KMS-11 (cell line): ENCODE measurements at regions not wholly inside any gene's neighbourhood (a gene's known extent, or its start where the extent isn't known, plus 50 kb on each side); places are given as distances from the start of the nearest gene placed in this dataset.

ENCODE experiments used
- H2AFZ ChIP-seq: fragments of 200-600 bp; sonication (generic); 2 replicates; pipeline ENCODE4 v1.6.1; 2016; ENCODE audit warnings: antibody characterized with exemption, mixed run types, low read depth
- H3K27ac ChIP-seq: fragments of 200-600 bp; sonication (generic); 2 replicates; pipeline ENCODE4 v1.6.1; 2016; ENCODE audit warnings: mild to moderate bottlenecking, mixed run types
- H3K27me3 ChIP-seq: fragments of 200-600 bp; sonication (generic); 2 replicates; pipeline ENCODE4 v1.6.1; 2017; ENCODE audit warnings: mild to moderate bottlenecking, low read depth, mixed run types, moderate library complexity; ENCODE audit not compliant: insufficient read depth
- H3K36me3 ChIP-seq: fragments of 200-600 bp; sonication (generic); 2 replicates; pipeline ENCODE4 v1.6.1; 2017; ENCODE audit warnings: mild to moderate bottlenecking, mixed run types; ENCODE audit not compliant: insufficient read depth
- H3K4me1 ChIP-seq: fragments of 200-600 bp; sonication (generic); 2 replicates; pipeline ENCODE4 v1.6.1; 2016; ENCODE audit warnings: mild to moderate bottlenecking, low read depth, mixed run types; ENCODE audit not compliant: poor library complexity, severe bottlenecking
- H3K4me2 ChIP-seq: fragments of 200-600 bp; sonication (generic); 2 replicates; pipeline ENCODE4 v1.7.0; 2016; ENCODE audit warnings: mild to moderate bottlenecking, mixed run types
- H3K4me3 ChIP-seq: fragments of 200-600 bp; sonication (generic); IDR thresholded peaks from 2 replicates; pipeline ENCODE4 v1.6.1; 2017; ENCODE audit warnings: low read depth, low read length, mixed read lengths; ENCODE audit not compliant: insufficient read depth
- H3K79me2 ChIP-seq: fragments of 200-600 bp; sonication (generic); 2 replicates; pipeline ENCODE4 v1.6.1; 2016; ENCODE audit warnings: low read depth, mixed run types; ENCODE audit not compliant: insufficient read depth
- H3K9ac ChIP-seq: fragments of 200-600 bp; sonication (generic); 2 replicates; pipeline ENCODE4 v1.6.1; 2016; ENCODE audit warnings: mild to moderate bottlenecking, mixed run types
- H4K20me1 ChIP-seq: fragments of 200-600 bp; sonication (generic); 2 replicates; pipeline ENCODE4 v1.6.1; 2016; ENCODE audit warnings: mild to moderate bottlenecking, mixed run types; ENCODE audit not compliant: insufficient read depth
- CTCF ChIP-seq: fragments of 200-600 bp; sonication (generic); conservative IDR thresholded peaks from 2 replicates; pipeline ENCODE4 v1.6.1; 2017; ENCODE audit warnings: low read depth, mild to moderate bottlenecking, antibody characterized with exemption, low read length, moderate library complexity, mixed read lengths

- TF ChIP-seq CTCF, result no peak
- H3K79me2 ChIP-seq, result no peaks in the 10 kb centered on the region
- no peaks in the 10 kb centered on the region for H4K20me1 ChIP-seq
- H3K4me1 ChIP-seq, result no peaks in the 10 kb centered on the region
- H2AFZ ChIP-seq, result no peak overlapping the region
- no peaks in the 10 kb centered on the region for H3K36me3 ChIP-seq
- no peaks in the 10 kb centered on the region for H3K27me3 ChIP-seq
- no peak overlapping the region for H3K4me3 ChIP-seq
- no peak overlapping the region for H3K9ac ChIP-seq
- H3K27ac ChIP-seq, result no peak overlapping the region
- H3K4me2 ChIP-seq, result no peak overlapping the region
These were observed 156.1 kb upstream of the SMLR1 start for GRCh38 chr6:130671119-130671518.

- H3K4me2 ChIP-seq, result no peak overlapping the region
- no peaks in the 10 kb centered on the region for H3K27me3 ChIP-seq
- H3K36me3 ChIP-seq, result no peaks in the 10 kb centered on the region
- no peak for TF ChIP-seq CTCF
- no peaks in the 10 kb centered on the region for H3K4me1 ChIP-seq
- H2AFZ ChIP-seq, result no peak overlapping the region
- H4K20me1 ChIP-seq, result no peaks in the 10 kb centered on the region
- H3K27ac ChIP-seq, result no peak overlapping the region
- H3K9ac ChIP-seq, result no peak overlapping the region
- H3K79me2 ChIP-seq, result no peaks in the 10 kb centered on the region
- no peak overlapping the region for H3K4me3 ChIP-seq
These were observed 155.6 kb upstream of the SMLR1 start for GRCh38 chr6:130671577-130671976.

- Histone ChIP-seq H3K4me2 (no peak overlapping the region), H2AFZ (no peak overlapping the region), H3K79me2 (no peaks in the 10 kb centered on the region), H3K4me3 (no peak overlapping the region), H3K36me3 (no peaks in the 10 kb centered on the region), H3K27me3 (no peaks in the 10 kb centered on the region), H3K27ac (no peak overlapping the region), H3K9ac (no peak overlapping the region), H3K4me1 (no peaks in the 10 kb centered on the region), H4K20me1 (no peaks in the 10 kb centered on the region)
- no peak for TF ChIP-seq CTCF
These were observed 155.1 kb upstream of the SMLR1 start for GRCh38 chr6:130672153-130672552.

GRCh38 chr6:130674604-130675003 is 152.6 kb upstream of the SMLR1 start:
- TF ChIP-seq CTCF, result no peak
- no peak overlapping the region for H3K4me2 ChIP-seq
- no peaks in the 10 kb centered on the region for H3K27me3 ChIP-seq
- H3K79me2 ChIP-seq, result no peaks in the 10 kb centered on the region
- H2AFZ ChIP-seq, result no peak overlapping the region
- H3K27ac ChIP-seq, result no peak overlapping the region
- no peaks in the 10 kb centered on the region for H3K36me3 ChIP-seq
- H4K20me1 ChIP-seq, result no peaks in the 10 kb centered on the region
- no peak overlapping the region for H3K4me3 ChIP-seq
- no peaks in the 10 kb centered on the region for H3K4me1 ChIP-seq
- H3K9ac ChIP-seq, result no peak overlapping the region

- Histone ChIP-seq H3K27ac (no peak overlapping the region), H3K27me3 (no peaks in the 10 kb centered on the region), H3K4me2 (no peak overlapping the region), H3K79me2 (no peaks in the 10 kb centered on the region), H3K9ac (no peak overlapping the region), H3K4me3 (no peak overlapping the region), H2AFZ (no peak overlapping the region), H3K4me1 (no peaks in the 10 kb centered on the region), H4K20me1 (no peaks in the 10 kb centered on the region), H3K36me3 (no peaks in the 10 kb centered on the region)
- no peak for TF ChIP-seq CTCF
These were observed 152.1 kb upstream of the SMLR1 start for GRCh38 chr6:130675072-130675471.
